Endothelial cell of umbilical vein (primary cell): ENCODE measurements at regions not wholly inside any gene's neighbourhood (a gene's known extent, or its start where the extent isn't known, plus 50 kb on each side); places are given as distances from the start of the nearest gene placed in this dataset.

Experiments
- BruUV-seq: library from RNA; stranded (reverse); fragments of 400-500 nt; replicated peaks from 2 replicates; lab custom pipeline; 2021; lab: Mats Ljungman, UMichigan
- CTCF ChIA-PET: fragments of 300-600, 350-600 bp; sonication (Branson Sonifier 250); formaldehyde crosslinking; loops from one replicate; lab custom pipeline; 2021; ENCODE audit warnings: antibody characterized with exemption, inconsistent platforms; lab: Charles Lee
- POLR2A ChIA-PET: fragments of 300-600, 350-600 bp; sonication (Branson Sonifier 250); formaldehyde crosslinking; loops from one replicate; lab custom pipeline; 2021; ENCODE audit warnings: antibody characterized with exemption, inconsistent platforms; lab: Charles Lee
- DNase-seq: peaks from one replicate; pipeline ENCODE4 v3.0.0-alpha.2; 2011; ENCODE audit warnings: low read depth, low spot score
- FAIRE-seq: peaks from 2 replicates; lab custom pipeline; 2011; peaks lifted over from hg19 to GRCh38; lab: Jason Lieb, UNC
- H2AFZ ChIP-seq: 2 replicates; pipeline ENCODE4 v1.6.0; 2012; ENCODE audit warnings: low read depth, low read length, control low read depth, inconsistent platforms
- H3K27ac ChIP-seq: 2 replicates; pipeline ENCODE4 v1.5.1; 2011; ENCODE audit warnings: low read depth, mild to moderate bottlenecking, control low read depth, low read length, moderate library complexity; ENCODE audit not compliant: insufficient read depth
- H3K27me3 ChIP-seq, 2 experiments: 2 replicates each; pipeline versions ENCODE4 v1.6.0 to v1.6.1; 2011; ENCODE audit warnings: low read length in 2 of 2, mixed read lengths in 1 of 2; ENCODE audit not compliant: control insufficient read depth in 2 of 2, insufficient read depth in 2 of 2
- H3K36me3 ChIP-seq, 2 experiments: 2 replicates in 1 of 2; 3 replicates in 1 of 2; pipeline ENCODE4 v1.5.1; 2011; ENCODE audit warnings: low read length in 2 of 2, mild to moderate bottlenecking in 1 of 2, moderate library complexity in 1 of 2; ENCODE audit not compliant: control insufficient read depth in 2 of 2, insufficient read depth in 2 of 2; ENCODE audit errors: extremely low read depth in 1 of 2
- H3K4me1 ChIP-seq: 3 replicates; pipeline ENCODE4 v1.5.1; 2011; ENCODE audit warnings: mild to moderate bottlenecking, low read length; ENCODE audit not compliant: control insufficient read depth, insufficient read depth; ENCODE audit errors: extremely low read depth
- H3K4me2 ChIP-seq: 2 replicates; pipeline ENCODE4 v1.6.1; 2011; ENCODE audit warnings: low read length, control low read depth, mixed read lengths; ENCODE audit not compliant: insufficient read depth
- H3K4me3 ChIP-seq, 3 experiments: fragments of 200-600 bp in 1 of 3; sonication (generic), shearing (Covaris generic) in 1 of 3; replicated peaks in 1 of 3; 2 replicates each; pipeline ENCODE4 v1.5.1; 2011 to 2016; ENCODE audit warnings: control low read depth in 3 of 3, low read length in 3 of 3, mild to moderate bottlenecking in 2 of 3, inconsistent platforms in 1 of 3, low read depth in 1 of 3, moderate library complexity in 1 of 3; ENCODE audit not compliant: insufficient read depth in 1 of 3
- H3K79me2 ChIP-seq: 2 replicates; pipeline ENCODE4 v1.6.0; 2012; ENCODE audit warnings: low read length, inconsistent platforms; ENCODE audit not compliant: control insufficient read depth, insufficient read depth
- H3K9ac ChIP-seq: replicated peaks from 2 replicates; pipeline ENCODE3; 2011; ENCODE audit warnings: low read length, control low read depth; ENCODE audit not compliant: insufficient read depth; ENCODE audit errors: extremely low read depth
- H3K9me1 ChIP-seq: replicated peaks from 3 replicates; pipeline ENCODE4 v1.6.0; 2011; ENCODE audit warnings: mild to moderate bottlenecking, low read length; ENCODE audit not compliant: control insufficient read depth, insufficient read depth; ENCODE audit errors: extremely low read depth
- H3K9me3 ChIP-seq: replicated peaks from 2 replicates; pipeline ENCODE4 v1.5.1; 2012; ENCODE audit warnings: low read length, inconsistent platforms; ENCODE audit not compliant: control insufficient read depth, insufficient read depth
- H4K20me1 ChIP-seq: replicated peaks from 2 replicates; pipeline ENCODE3; 2011; ENCODE audit warnings: mild to moderate bottlenecking, low read length; ENCODE audit not compliant: control insufficient read depth, insufficient read depth; ENCODE audit errors: extremely low read depth
- CTCF ChIP-seq, 2 donors: IDR thresholded peaks; 1 replicate in 1 of 2; 2 replicates in 1 of 2; pipeline ENCODE4 v1.5.1; 2011; ENCODE audit warnings: low read length in 2 of 2, mild to moderate bottlenecking in 2 of 2, moderate library complexity in 2 of 2, control low read depth in 1 of 2, inconsistent platforms in 1 of 2, low read depth in 1 of 2; ENCODE audit not compliant: insufficient read depth in 1 of 2; ENCODE audit errors: extremely low read depth in 1 of 2
- EZH2 ChIP-seq: IDR thresholded peaks from 2 replicates; pipeline ENCODE4 v1.6.1; 2012; ENCODE audit warnings: borderline replicate concordance, low read depth, mild to moderate bottlenecking, moderate library complexity, low read length, inconsistent platforms; ENCODE audit not compliant: severe bottlenecking
- FOS ChIP-seq: IDR thresholded peaks from 2 replicates; pipeline ENCODE4 v1.6.1; 2011; ENCODE audit warnings: mild to moderate bottlenecking, low read length, moderate library complexity, borderline replicate concordance; ENCODE audit not compliant: insufficient read depth
- GATA2 ChIP-seq: IDR thresholded peaks from 2 replicates; pipeline ENCODE4 v1.7.0; 2011; ENCODE audit warnings: low read depth, mild to moderate bottlenecking, moderate library complexity, mixed read lengths, low read length; ENCODE audit not compliant: insufficient read length, insufficient read depth
- JUN ChIP-seq: IDR thresholded peaks from 2 replicates; pipeline ENCODE4 v1.6.1; 2011; ENCODE audit warnings: borderline replicate concordance, low read depth; ENCODE audit not compliant: insufficient read length, insufficient read depth
- MAX ChIP-seq: IDR thresholded peaks from 2 replicates; pipeline ENCODE4 v1.6.1; 2011; ENCODE audit not compliant: insufficient read depth, insufficient read length
- MYC ChIP-seq: IDR thresholded peaks from one replicate; pipeline ENCODE4 v1.6.1; 2011; ENCODE audit warnings: mild to moderate bottlenecking, low read depth, low read length
- POLR2A ChIP-seq: IDR thresholded peaks from 2 replicates; pipeline ENCODE4 v1.6.1; 2012; ENCODE audit warnings: low read depth, mild to moderate bottlenecking, control low read depth, low read length
- POLR2AphosphoS5 ChIP-seq: IDR thresholded peaks from 2 replicates; pipeline ENCODE4 v1.6.1; 2012; ENCODE audit warnings: low read depth, mild to moderate bottlenecking, control low read depth, low read length, moderate library complexity; ENCODE audit not compliant: insufficient read depth
- dilution Hi-C: fragments of 300-500 bp; cut with MboI; formaldehyde crosslinking; loops from one replicate; pipeline ENCODE4 v1.15.0; 2019; ENCODE audit warnings: low sequenced_read_pairs; ENCODE audit not compliant: extremely low pct_ligation_motif_present
- intact Hi-C: fragments of 100-400 bp; cut with micrococcal nuclease; formaldehyde crosslinking; loops from one replicate; pipeline ENCODE4 v1.10.0; 2022

- H3K4me3 ChIP-seq: no peak overlapping the region
- FAIRE-seq: no peak
- ChIA-PET POLR2A (no interaction called here), CTCF (no interaction called here)
- H3K36me3 ChIP-seq: no peaks in the 10 kb centered on the region
- H3K27me3 ChIP-seq: no peaks in the 10 kb centered on the region
- no TSS peak for BruUV-seq
- no peaks in the 10 kb centered on the region for H4K20me1 ChIP-seq
- peaks cover 2% of the 10 kb centered on the region for H3K9me3 ChIP-seq
- H3K27ac ChIP-seq: no peak overlapping the region
- dilution Hi-C loops: no loop called here
- no peaks in the 10 kb centered on the region for H3K79me2 ChIP-seq
- H3K4me2 ChIP-seq: no peak overlapping the region
- TF ChIP-seq EZH2: no peak
- no peak for TF ChIP-seq FOS
- no peak for TF ChIP-seq GATA2
- no peak for TF ChIP-seq POLR2A
- no peak for TF ChIP-seq CTCF (IDR thresholded peaks at IDR 0.05; ENCODE audit: extremely low read depth in 1 of 2, insufficient read depth in 1 of 2, low read depth in 1 of 2, low read length in 2 of 2)
- TF ChIP-seq JUN: no peak
- TF ChIP-seq MYC: no peak
- no peak for TF ChIP-seq POLR2AphosphoS5
- no peak for TF ChIP-seq MAX
- no peaks in the 10 kb centered on the region for H3K9me1 ChIP-seq
- H3K4me1 ChIP-seq: no peaks in the 10 kb centered on the region
- no peak overlapping the region for H2AFZ ChIP-seq
- intact Hi-C loops: no loop called here
- H3K9ac ChIP-seq: no peak overlapping the region
- DNase-seq: no peak
Measured at GRCh38 chr16:26731729-26732128, 335.0 kb upstream of the C16orf82 start.
